BLaER1 treated with 17β-estradiol and CSF1 and Interleukin-3, amounts not matched to agents 10 nM and 100 nM (cell line): ENCODE measurements at regions not wholly inside any gene's neighbourhood (a gene's known extent, or its start where the extent isn't known, plus 50 kb on each side); places are given as distances from the start of the nearest gene placed in this dataset.

ENCODE experiments used
- H3K27ac ChIP-seq, 11 experiments: shearing (Covaris generic); formaldehyde crosslinking; 2 replicates each; pipeline ENCODE4 v1.8.1; 2022
- H3K27me3 ChIP-seq, 11 experiments: shearing (Covaris generic); formaldehyde crosslinking; 2 replicates each; pipeline ENCODE4 v1.8.1; 2022
- H3K36me3 ChIP-seq, 11 experiments: shearing (Covaris generic); formaldehyde crosslinking; 2 replicates each; pipeline ENCODE4 v1.8.1; 2022
- H3K4me1 ChIP-seq, 10 experiments: shearing (Covaris generic); formaldehyde crosslinking; 2 replicates each; pipeline ENCODE4 v1.8.1; 2022
- H3K4me2 ChIP-seq, 11 experiments: shearing (Covaris generic); formaldehyde crosslinking; 2 replicates each; pipeline ENCODE4 v1.8.1; 2022
- H3K4me3 ChIP-seq, 10 experiments: shearing (Covaris generic); formaldehyde crosslinking; 2 replicates each; pipeline ENCODE4 v1.8.1; 2022
- H3K9ac ChIP-seq, 11 experiments: shearing (Covaris generic); formaldehyde crosslinking; 2 replicates each; pipeline ENCODE4 v1.8.1; 2022
- H3K9me3 ChIP-seq, 11 experiments: shearing (Covaris generic); formaldehyde crosslinking; replicated peaks in 1 of 11; 2 replicates each; pipeline ENCODE4 v1.8.1; 2022
- H4K20me1 ChIP-seq, 11 experiments: shearing (Covaris generic); formaldehyde crosslinking; 2 replicates each; pipeline ENCODE4 v1.8.1; 2022
- Cebpa-rat ChIP-seq, 11 experiments: shearing (Covaris generic); IDR thresholded peaks; 2 replicates each; pipeline ENCODE4 v1.8.1; 2022

- Histone ChIP-seq H3K9me3 (0 out of 22 replicates have a peak, but pooled peaks cover 0 to 7% (median 0%) of the 10 kb centered on the region in 11 experiments), H4K20me1 (no peaks in the 10 kb centered on the region), H3K27ac (no peak overlapping the region), H3K9ac (no peak overlapping the region), H3K4me2 (no peak overlapping the region), H3K4me1 (no peaks in the 10 kb centered on the region), H3K4me3 (no peak overlapping the region), H3K36me3 (no peaks in the 10 kb centered on the region), H3K27me3 (no peaks in the 10 kb centered on the region)
- no peak for TF ChIP-seq Cebpa-rat (IDR thresholded peaks at IDR 0.05)
Measured at GRCh38 chr5:8386719-8387288, 517.9 kb downstream of the MTRR start.

DNA sequence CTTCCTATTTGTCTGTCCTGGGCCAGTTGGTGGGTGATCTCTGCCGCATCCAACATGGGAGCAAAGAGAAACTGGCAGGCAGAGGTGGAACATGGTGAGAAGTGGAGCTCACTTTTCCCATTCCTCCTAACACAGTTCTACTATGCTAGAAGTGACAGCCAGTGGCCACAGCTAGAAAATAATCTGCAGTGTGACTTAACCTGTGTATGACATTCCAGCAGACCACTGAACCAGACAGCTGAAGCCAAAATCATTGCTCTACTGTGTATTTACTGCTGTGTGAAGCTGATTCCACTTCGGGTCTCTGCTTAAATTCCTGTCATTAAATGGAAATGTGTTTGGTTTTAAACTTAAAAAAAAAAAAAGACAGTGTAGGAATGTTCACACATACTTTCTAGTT is 523.0 kb downstream of the MTRR start:
- no peaks in the 10 kb centered on the region for H3K27me3 ChIP-seq
- no peak overlapping the region for H3K27ac ChIP-seq
- H3K36me3 ChIP-seq = no peaks in the 10 kb centered on the region
- H4K20me1 ChIP-seq = no peaks in the 10 kb centered on the region
- no peak overlapping the region for H3K9ac ChIP-seq
- H3K4me2 ChIP-seq = no peak overlapping the region
- no peaks in the 10 kb centered on the region for H3K4me1 ChIP-seq
- H3K4me3 ChIP-seq = no peak overlapping the region
- 0 out of 22 replicates have a peak, but pooled peaks cover 0 to 7% (median 0%) of the 10 kb centered on the region in 11 experiments for H3K9me3 ChIP-seq
- TF ChIP-seq Cebpa-rat (IDR thresholded peaks at IDR 0.05) = no peak

GRCh38 chr5:8393240-8393639 is 524.3 kb downstream of the MTRR start:
- no peak overlapping the region for H3K27ac ChIP-seq
- no peaks in the 10 kb centered on the region for H3K4me1 ChIP-seq
- no peaks in the 10 kb centered on the region for H4K20me1 ChIP-seq
- H3K36me3 ChIP-seq = no peaks in the 10 kb centered on the region
- H3K9me3 ChIP-seq = 0 out of 22 replicates have a peak, but pooled peaks cover 0 to 7% (median 0%) of the 10 kb centered on the region in 11 experiments
- H3K9ac ChIP-seq = no peak overlapping the region
- no peak overlapping the region for H3K4me2 ChIP-seq
- H3K4me3 ChIP-seq = no peak overlapping the region
- no peak for TF ChIP-seq Cebpa-rat (IDR thresholded peaks at IDR 0.05)
- H3K27me3 ChIP-seq = no peaks in the 10 kb centered on the region

GRCh38 chr5:8394965-8395364 is 526.0 kb downstream of the MTRR start:
- TF ChIP-seq Cebpa-rat (IDR thresholded peaks at IDR 0.05) = no peak
- Histone ChIP-seq H3K27me3 (no peaks in the 10 kb centered on the region), H3K4me1 (no peaks in the 10 kb centered on the region), H3K4me3 (no peak overlapping the region), H4K20me1 (no peaks in the 10 kb centered on the region), H3K9me3 (0 out of 22 replicates have a peak, but pooled peaks cover 0 to 4% (median 0%) of the 10 kb centered on the region in 11 experiments), H3K27ac (no peak overlapping the region), H3K9ac (no peak overlapping the region), H3K36me3 (no peaks in the 10 kb centered on the region), H3K4me2 (no peak overlapping the region)

DNA sequence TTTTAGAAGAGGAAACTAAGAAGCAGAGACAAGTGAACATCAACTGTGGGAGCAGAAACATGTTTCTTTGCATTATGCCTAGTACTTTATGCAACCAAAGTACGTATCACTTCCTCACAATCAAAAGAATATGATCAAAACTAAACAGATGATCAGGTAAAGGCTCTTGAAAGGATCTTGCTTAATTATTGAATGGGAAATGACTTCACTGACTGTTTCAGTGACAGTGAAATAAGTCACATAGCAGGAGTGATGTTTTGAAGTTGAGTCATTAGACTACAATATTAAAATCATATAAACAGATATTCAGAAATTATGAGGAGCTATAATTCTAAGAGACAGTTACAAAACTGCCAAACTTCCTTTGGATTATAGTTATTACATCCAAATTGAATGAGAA is 527.3 kb downstream of the MTRR start:
- Histone ChIP-seq H3K27ac (no peak overlapping the region), H3K9ac (no peak overlapping the region), H3K9me3 (no peaks in the 10 kb centered on the region), H3K36me3 (no peaks in the 10 kb centered on the region), H4K20me1 (no peaks in the 10 kb centered on the region), H3K4me3 (no peak overlapping the region), H3K4me1 (no peaks in the 10 kb centered on the region), H3K4me2 (no peak overlapping the region), H3K27me3 (no peaks in the 10 kb centered on the region)
- TF ChIP-seq Cebpa-rat (IDR thresholded peaks at IDR 0.05) = no peak

GRCh38 chr5:8396756-8397155 is 527.8 kb downstream of the MTRR start:
- Histone ChIP-seq H3K27ac (no peak overlapping the region), H3K4me2 (no peak overlapping the region)
- TF ChIP-seq Cebpa-rat (IDR thresholded peaks at IDR 0.05) = no peak

GRCh38 chr5:8399471-8399870 is 530.5 kb downstream of the MTRR start:
- peaks cover 0 to 11% (median 4%) of the 10 kb centered on the region in 11 experiments; a peak in 11 of 22 replicates for H3K9me3 ChIP-seq
- no peaks in the 10 kb centered on the region for H3K4me1 ChIP-seq
- H3K36me3 ChIP-seq = no peaks in the 10 kb centered on the region
- no peaks in the 10 kb centered on the region for H3K27me3 ChIP-seq
- no peak overlapping the region for H3K9ac ChIP-seq
- H3K4me3 ChIP-seq = no peak overlapping the region
- no peak overlapping the region for H3K27ac ChIP-seq
- no peaks in the 10 kb centered on the region for H4K20me1 ChIP-seq
- TF ChIP-seq Cebpa-rat (IDR thresholded peaks at IDR 0.05) = no peak
- no peak overlapping the region for H3K4me2 ChIP-seq

More at GRCh38 chr5:8396756-8397155, 527.8 kb downstream of the MTRR start:
- no peaks in the 10 kb centered on the region for H4K20me1 ChIP-seq
- no peaks in the 10 kb centered on the region for H3K27me3 ChIP-seq
- H3K4me3 ChIP-seq = no peak overlapping the region
- H3K9me3 ChIP-seq = no peaks in the 10 kb centered on the region
- H3K9ac ChIP-seq = no peak overlapping the region
- no peaks in the 10 kb centered on the region for H3K4me1 ChIP-seq
- H3K36me3 ChIP-seq = no peaks in the 10 kb centered on the region

GRCh38 chr5:8408258-8408657 is 539.3 kb downstream of the MTRR start:
- peaks cover 0 to 17% (median 10%) of the 10 kb centered on the region in 10 experiments; a peak in 12 of 20 replicates for H3K4me1 ChIP-seq
- H3K9me3 ChIP-seq = peaks cover 0 to 61% (median 22%) of the 10 kb centered on the region in 11 experiments; a peak in 15 of 22 replicates
- no peak overlapping the region for H3K9ac ChIP-seq
- H3K4me2 ChIP-seq = no peak overlapping the region
- H3K27ac ChIP-seq = no peak overlapping the region
- no peaks in the 10 kb centered on the region for H4K20me1 ChIP-seq
- TF ChIP-seq Cebpa-rat (IDR thresholded peaks at IDR 0.05) = no peak
- no peak overlapping the region for H3K4me3 ChIP-seq
- H3K27me3 ChIP-seq = no peaks in the 10 kb centered on the region
- no peaks in the 10 kb centered on the region for H3K36me3 ChIP-seq

DNA sequence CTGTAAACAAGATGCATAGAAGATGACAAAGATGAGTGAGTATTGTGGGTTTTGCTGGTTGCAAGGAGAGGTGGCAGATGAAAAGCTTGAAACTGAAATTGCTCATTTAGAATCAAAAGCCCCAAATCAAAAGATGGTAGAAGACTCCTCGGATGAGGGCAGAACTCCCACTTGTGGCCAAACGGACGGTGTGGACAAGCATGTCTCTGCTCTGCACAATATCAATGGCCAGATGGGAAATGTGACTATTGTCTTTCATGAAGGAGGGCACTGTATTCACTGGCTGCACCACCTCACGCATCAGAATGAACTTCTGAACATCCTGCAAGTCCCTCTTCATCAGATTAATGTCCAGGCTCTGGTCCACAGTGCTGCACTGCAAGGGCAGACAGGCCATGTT is 541.7 kb downstream of the MTRR start:
- H3K4me2 ChIP-seq = no peak overlapping the region
- peaks cover 0 to 33% (median 19%) of the 10 kb centered on the region in 10 experiments; a peak in 14 of 20 replicates for H3K4me1 ChIP-seq
- H3K27ac ChIP-seq = no peak overlapping the region
- H3K9me3 ChIP-seq = peaks cover 0 to 49% (median 12%) of the 10 kb centered on the region in 11 experiments; a peak in 14 of 22 replicates
- H3K9ac ChIP-seq = no peak overlapping the region
- no peaks in the 10 kb centered on the region for H4K20me1 ChIP-seq
- no peak overlapping the region for H3K4me3 ChIP-seq
- no peak for TF ChIP-seq Cebpa-rat (IDR thresholded peaks at IDR 0.05)
- no peaks in the 10 kb centered on the region for H3K36me3 ChIP-seq
- H3K27me3 ChIP-seq = no peaks in the 10 kb centered on the region

DNA sequence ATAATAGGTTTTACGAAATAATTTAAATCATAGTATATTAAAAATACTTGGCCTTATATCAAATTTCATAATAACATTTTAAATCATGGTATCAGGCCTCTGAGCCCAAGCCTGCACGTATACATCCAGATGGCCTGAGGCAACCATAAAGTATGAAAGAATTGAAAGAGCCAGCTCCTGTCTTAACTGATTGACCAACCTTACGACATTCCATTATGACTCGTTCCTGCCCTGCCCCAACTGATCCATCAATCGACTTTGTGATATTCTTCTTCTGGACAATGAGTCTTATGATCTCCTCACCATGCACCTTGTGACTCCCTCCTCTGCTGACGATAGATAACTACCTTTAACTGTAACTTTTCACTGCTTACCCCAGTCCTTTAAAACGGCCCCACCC is 545.0 kb downstream of the MTRR start:
- Histone ChIP-seq H3K4me2 (peak overlapping the region in 3 of 11 experiments; percentile 4 to 91 (median 81); a peak in 1 of 22 replicates), H4K20me1 (no peaks in the 10 kb centered on the region)
- no peak for TF ChIP-seq Cebpa-rat (IDR thresholded peaks at IDR 0.05)

More for the DNA sequence above, 545.0 kb downstream of the MTRR start:
- H3K9ac ChIP-seq = no peak overlapping the region
- no peak overlapping the region for H3K27ac ChIP-seq
- no peaks in the 10 kb centered on the region for H3K27me3 ChIP-seq
- peaks cover 0 to 30% (median 8%) of the 10 kb centered on the region in 11 experiments; a peak in 8 of 22 replicates for H3K9me3 ChIP-seq
- H3K36me3 ChIP-seq = no peaks in the 10 kb centered on the region
- H3K4me1 ChIP-seq = peaks cover 10 to 66% (median 49%) of the 10 kb centered on the region in 10 experiments; a peak in 19 of 20 replicates
- H3K4me3 ChIP-seq = no peak overlapping the region
